ENCODE measurements at regions not wholly inside any gene's neighbourhood (a gene's known extent, or its start where the extent isn't known, plus 50 kb on each side); places are given as distances from the start of the nearest gene placed in this dataset.
A peak's percentile ranks its signal among the peaks of the same experiment; 100 is the strongest.
"Not testable (repeated sequence)": the region's sequence is repeated elsewhere in the genome, so short reads cannot be mapped to it uniquely, and the experiment has no call there.

DNA sequence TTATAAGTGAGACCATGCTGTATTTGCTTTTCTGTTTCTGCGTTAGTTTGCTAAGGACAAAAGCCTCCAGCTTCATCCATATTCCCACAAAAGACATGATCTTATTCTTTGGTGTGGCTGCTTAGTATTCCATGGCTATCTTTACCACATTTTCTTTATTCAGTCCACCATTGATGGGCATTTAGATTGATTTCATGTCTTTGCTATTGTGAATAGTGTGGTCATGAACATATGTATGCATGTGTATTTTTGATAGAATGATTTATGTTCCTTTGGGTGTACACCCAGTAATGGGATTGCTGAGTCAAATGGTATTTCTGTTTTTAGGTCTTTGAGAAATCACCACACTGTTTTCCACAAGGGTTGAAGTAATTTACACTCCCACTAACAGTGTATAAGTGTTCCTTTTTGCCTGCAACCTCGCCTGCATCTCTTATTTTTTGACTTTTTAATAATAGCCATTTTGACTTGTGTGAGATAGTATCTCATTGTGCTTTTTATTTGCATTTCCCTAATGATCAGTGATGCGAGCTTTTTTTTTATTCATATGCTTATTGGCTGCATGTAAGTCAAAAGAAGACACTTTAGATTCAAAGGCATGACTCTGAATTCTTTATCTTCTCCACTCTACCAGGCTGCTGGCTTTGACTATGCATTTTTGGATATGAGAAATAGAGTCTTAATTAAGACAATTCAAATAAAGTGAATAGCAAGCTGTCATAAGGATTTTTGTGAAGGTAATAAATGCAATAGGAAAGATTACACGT lies 183.3 kb upstream of the SYNPR start:
- no peak for DNase-seq (ENCODE audit: low read depth)

DNA sequence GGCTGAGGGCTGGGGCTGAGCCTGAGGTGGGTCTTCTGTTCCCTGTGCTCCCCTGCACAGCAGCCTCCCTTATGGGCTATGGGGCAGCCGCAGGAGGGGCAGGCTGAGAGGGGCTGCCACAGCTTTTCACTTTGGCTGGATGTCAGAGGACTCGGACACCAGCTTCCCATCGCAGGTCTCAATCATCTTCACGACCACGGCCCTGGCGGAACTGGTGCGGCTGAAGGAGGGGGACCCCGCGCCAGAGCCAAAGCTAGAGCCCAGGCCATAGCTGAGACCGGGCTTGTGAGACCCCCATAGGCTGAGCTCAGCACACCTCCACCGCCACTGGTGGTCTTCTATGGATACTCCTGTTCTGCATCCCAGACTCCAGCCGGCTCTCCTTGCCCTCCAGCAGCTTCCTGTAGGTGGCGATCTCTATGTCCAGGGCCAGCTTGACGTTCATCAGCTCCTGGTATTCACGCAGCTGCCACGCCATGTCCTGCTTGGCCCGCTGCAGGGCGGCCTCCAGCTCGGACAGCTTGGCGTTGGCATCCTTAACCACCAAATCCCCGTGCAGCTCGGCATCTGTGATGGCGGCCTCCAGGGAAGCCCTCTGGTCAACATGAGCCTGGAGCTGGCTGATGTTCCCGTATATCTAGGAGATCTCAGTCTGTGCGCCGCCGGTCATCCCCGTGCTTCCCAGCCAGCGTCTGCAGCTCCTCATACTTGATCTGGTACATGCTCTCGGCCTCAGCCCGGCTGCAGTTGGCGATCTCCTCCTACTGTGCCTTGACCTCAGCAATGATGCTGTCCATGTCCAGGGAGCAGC lies 181.7 kb upstream of the SYNPR start:
- DNase-seq (ENCODE audit: low read depth), result no peak

DNA sequence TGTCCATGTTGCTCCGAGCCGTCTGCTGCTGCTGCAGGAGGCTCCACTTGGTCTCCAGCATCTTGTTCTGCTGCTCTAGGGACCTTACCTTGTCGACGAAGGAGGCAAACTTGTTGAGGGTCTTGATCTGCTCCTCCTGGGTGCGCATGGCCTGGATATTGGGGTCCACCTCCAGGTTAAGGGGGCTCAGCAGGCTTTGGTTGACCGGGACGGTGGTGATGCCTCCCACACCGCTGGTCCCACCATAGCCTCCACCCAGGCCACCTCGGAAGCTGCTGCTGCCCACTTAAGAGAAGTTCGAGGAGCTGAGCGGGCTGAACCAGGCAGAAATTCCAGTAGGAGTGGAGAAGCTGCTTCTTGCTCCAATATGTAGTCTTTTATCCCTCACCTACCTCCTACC lies 180.7 kb upstream of the SYNPR start:
- no peak for DNase-seq (ENCODE audit: low read depth)

DNA sequence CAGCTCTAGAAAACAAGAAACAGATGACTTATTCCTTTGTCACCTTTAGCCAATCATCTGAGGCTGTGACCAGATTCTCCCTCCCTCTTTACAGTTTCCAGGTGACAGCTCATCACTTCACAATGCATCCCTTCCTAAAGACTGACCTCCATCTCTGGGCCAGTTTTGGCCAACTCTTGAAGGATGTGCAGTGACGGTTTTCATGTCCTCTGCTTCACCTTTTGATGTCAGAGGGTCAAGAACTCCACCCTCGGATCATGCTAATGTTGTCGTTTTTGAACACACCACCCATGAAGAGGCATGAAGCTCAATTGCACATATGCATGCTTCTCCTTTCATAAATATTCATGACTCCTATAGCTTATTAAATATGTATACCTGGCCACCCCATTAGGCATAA lies 161.2 kb upstream of the SYNPR start:
- DNase-seq (ENCODE audit: low read depth), result no peak

DNA sequence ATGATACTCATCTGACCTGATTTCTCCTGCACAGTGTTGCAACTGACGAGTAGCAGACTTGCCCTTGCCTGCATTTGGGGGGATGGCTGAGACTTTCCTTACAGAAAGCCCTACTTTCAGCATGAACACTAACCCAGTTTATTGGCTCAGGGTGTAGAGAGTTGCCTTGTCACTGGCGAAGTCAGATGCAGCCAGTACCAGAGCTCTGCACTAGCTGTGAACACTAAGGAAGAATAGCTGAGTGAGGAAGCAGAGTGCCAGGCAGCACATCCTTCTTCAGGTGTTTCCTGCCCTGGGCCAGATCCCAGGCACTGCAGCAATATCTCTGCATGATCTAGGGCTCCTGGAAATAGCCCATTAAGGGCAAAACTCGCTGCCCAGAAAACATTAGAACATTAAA lies 154.0 kb upstream of the SYNPR start:
- DNase-seq (ENCODE audit: low read depth), result no peak

DNA sequence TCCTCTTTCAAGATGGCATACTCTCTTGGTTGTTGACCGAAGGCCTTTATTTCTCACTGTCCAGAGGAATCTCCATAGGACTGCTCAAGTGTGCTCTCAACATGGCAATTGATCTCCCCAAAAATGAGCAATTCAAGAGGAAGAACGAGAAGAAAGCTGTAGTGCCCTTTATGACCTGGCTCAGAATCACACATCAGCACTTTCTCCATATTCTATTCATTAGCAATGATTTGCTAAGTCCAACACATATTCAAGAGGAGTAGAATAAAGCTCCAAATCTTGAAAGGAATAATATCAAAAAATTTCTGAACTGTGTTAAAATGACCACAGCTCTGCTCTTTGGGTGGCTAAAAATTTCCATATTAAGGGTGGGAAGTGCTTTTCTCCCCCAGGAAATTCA lies 151.6 kb upstream of the SYNPR start:
- no peak for DNase-seq (ENCODE audit: low read depth)

DNA sequence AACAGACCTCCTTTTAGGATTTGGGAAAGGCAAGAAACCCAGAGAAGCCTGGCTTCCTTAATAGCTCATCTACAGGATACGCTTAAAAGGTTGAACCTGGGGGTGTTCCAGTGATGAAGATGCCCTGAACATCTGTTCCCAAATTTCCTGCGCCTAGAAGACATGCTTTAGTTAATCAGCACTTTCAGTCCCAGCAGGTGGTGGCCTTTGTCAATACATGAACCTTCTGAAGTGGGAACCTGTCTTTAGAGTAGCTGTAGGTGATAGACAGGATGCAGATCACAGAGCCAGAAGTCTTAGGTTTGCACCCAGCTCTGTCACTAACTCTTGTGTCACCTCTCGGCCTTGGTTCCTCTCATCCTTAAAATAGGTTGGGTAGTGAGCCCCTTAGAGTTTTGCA lies 149.7 kb upstream of the SYNPR start:
- DNase-seq (ENCODE audit: low read depth), result no peak

DNA sequence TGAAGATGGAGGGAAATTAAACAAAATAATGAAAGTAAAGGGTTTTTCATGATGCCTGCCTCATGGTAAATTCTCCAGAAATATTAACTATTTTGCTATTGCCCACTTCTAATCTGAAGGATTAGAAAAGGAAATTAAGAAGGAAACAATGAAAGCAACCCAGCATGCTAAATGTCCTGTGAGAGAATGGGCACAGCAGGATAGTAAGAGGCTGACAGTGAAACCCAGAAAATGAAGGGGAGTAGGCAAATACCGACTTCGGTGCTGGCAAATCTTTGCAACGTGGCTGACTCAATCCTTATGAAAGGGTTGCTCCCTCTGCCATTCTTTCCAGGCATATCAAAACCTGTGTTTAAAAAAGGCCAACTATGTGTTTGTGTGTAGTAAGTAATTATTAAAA lies 147.5 kb upstream of the SYNPR start:
- no peak for DNase-seq (ENCODE audit: low read depth)

DNA sequence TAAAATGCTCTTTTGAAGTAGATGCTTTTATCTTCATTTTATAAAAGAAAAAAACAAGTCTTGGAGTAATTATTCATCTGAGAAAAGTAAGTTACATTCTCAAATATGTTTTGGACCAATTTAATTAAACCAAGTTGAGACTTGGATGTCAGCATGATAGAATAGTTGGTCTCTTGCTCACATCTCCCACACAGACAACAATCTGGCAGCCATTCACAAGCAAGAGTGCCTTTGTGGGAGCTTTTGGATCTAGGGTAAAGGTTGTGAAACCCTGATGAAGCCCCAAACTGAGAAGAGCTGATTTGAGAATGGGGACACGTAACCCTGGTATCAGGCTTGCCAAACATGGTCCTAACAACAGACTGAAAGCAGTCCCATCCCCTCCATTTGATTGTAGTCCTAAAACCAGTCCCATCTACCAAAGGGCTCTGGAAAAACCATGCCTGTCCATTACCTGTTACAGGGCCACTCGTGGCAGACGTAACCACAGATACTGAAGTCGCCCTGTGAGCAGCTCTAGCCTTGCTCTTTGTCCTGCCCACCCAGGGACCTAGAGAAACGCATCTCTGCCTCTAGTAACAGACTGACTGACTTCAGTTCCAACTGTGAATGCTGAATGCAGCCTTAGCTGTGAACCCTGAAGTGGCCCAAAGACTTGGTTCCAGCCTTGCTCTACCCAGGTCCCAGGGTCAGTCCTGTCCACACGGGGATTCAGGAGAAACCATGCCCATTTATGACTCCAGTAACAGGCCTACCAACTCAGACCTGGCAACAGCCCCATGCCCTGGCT lies 145.5 kb upstream of the SYNPR start:
- DNase-seq (ENCODE audit: low read depth), result no peak

DNA sequence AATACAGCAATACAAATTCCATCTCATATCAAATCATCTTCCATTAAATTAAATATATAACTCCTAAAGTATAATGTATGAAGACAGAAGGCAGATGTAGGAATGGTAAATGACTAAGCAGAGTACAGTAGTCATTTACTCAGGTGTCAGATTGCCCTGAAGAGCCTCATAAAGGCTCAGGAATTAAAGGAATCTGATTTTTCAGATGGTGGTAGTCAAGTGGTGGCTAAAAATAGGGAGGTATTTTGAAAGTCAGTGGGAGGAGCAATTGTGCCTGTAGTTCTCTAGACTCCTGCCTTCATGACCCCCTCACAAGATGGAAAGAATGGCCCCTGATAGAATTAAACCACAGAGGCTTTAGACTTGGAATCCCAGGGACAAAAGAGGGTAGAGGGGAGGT lies 142.7 kb upstream of the SYNPR start:
- DNase-seq (ENCODE audit: low read depth), result peak; percentile 3

DNA sequence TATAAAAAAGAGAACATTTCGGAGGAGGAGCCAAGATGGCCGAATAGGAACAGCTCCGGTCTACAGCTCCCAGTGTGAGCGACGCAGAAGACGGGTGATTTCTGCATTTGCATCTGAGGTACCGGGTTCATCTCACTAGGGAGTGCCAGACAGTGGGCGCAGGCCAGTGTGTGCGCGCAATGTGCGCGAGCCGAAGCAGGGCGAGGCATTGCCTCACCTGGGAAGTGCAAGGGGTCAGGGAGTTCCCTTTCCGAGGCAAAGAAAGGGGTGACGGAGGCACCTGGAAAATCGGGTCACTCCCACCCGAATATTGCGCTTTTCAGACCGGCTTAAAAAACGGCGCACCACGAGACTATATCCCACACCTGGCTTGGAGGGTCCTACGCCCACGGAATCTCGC lies 141.9 kb upstream of the SYNPR start:
- DNase-seq (ENCODE audit: low read depth), result not testable (repeated sequence)

DNA sequence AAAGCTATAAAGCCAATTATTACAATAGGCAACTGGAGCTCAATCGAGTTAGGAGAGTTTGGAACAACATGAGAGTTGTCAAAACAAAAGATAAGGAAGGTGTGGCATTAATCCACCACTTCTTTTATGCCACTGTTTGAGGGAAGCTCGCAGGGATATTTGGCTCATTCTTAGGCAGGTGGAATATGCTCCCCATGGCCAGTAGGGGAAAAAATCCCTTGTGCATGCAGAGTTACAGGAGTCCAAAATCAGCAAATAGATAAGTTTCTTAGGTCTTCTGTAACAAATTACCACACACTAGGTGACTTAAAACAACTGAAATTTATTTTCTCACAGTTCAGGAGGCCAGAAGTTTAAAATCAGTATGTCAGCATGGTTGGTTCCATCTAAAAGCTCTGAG lies 135.4 kb upstream of the SYNPR start:
- DNase-seq (ENCODE audit: low read depth), result no peak

DNA sequence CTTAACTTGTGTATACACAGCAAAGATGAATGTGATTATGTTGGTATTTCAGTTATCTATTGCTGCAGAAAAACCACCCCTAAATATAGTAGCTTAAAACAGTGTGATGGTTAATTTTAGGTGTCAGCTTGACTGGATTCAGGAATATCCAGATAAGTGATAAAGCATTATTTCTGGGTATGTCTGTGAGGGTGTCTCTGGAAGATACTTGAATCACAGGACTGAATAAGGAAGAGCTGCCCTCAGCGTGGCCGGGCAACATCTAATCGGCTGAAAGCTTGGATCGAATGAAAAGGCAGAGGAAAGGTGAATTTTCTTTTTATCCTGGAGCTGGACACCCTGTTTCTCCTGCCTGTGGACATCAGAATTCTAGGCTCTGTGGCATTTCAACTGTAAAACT lies 132.0 kb upstream of the SYNPR start:
- no peak for DNase-seq (ENCODE audit: low read depth)

DNA sequence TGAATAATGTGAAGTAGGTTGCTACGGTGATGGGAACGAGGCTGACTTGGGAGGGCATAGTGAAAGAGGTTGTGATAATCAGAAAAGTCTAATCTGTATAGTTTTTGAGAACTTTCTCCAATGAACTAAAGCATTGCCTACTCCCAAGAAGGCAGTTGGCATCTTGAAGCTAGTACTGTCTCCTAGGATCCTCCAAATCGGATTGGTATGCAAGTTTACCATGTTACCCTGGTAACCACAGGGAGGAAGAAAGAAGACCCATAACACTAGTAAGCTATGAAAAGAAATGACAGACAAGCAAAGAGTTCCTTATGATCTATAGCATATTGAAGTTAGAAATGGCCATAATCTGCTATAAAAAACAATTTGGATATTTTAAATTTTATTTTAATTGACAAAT lies 127.2 kb upstream of the SYNPR start:
- no peak for DNase-seq (ENCODE audit: low read depth)

DNA sequence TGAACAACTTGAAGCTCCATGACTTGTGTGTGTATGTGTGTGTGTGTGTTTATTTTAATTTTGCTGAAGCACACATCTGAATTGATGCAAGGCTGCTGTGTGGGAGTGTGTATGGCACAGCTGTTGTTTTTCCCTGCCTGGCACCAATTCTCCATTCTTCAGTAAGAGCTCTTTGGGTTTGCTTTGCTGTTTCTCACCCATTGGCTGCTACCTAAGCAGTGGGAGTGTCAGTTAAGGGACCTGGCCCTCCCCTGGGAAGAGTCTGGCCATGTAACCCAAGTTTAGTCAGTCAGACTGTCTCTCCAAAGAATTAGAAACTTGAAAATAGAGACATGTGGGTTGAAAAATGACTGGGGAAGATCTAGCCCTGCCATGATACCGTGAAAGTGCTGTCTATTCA lies 126.2 kb upstream of the SYNPR start:
- no peak for DNase-seq (ENCODE audit: low read depth)

DNA sequence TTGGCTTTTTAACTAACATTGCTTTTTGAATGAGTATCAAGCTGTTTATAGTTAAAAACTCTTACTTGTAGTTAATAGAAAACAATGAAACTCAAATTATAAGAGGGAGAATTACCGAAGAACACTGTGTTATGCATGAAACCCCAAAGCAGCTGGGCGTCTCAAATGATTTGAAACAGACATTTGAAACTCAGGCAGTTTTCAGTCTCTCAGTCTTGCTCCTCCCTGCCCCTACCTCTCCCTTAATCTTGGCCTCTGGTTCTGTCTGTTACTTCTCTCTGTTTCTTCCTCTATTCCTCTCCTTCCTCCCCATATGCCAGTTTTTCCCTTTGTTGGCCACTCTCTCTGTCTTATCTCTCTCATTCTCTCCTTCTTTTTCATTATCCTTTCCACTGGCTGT lies 118.3 kb upstream of the SYNPR start:
- DNase-seq (ENCODE audit: low read depth), result no peak

DNA sequence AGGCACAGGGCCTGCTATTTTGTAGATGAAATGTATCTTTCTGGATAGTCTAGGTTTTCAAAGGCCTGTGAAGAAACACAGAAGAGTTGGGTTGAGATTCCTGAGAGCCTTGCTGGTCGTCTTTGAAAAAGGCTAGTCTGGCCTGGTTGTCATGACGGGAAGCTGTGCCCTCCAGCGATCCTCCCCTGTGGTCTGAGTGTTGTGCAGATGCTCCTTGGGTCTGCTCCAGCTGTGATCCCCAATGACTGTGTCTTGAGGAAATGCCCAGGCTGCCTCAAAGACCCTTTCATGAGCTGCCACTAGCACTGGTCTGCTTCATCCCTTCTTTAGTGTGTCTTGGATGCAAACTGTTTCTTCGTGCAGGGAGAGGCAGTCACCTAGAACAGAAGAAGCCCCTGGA lies 111.0 kb upstream of the SYNPR start:
- no peak for DNase-seq (ENCODE audit: low read depth)

DNA sequence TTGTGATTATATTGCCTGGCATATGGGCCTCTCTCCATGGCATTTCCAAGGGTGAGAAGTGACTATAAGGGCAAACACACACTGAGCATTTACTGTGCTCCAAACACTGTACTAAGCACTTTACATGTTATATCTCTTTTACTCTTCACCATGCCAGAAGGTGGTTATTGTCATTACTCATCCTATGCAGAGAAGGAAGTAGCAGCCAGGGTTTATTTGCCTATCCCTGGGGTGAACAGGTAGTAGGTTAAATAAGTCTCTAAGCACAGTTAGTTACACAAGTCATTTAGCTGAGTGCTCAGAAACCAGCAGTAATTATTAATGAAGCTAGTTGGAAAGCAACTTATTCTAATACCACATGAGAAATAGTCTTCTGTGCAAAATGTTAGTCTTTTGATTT lies 109.9 kb upstream of the SYNPR start:
- no peak for DNase-seq (ENCODE audit: low read depth)

DNA sequence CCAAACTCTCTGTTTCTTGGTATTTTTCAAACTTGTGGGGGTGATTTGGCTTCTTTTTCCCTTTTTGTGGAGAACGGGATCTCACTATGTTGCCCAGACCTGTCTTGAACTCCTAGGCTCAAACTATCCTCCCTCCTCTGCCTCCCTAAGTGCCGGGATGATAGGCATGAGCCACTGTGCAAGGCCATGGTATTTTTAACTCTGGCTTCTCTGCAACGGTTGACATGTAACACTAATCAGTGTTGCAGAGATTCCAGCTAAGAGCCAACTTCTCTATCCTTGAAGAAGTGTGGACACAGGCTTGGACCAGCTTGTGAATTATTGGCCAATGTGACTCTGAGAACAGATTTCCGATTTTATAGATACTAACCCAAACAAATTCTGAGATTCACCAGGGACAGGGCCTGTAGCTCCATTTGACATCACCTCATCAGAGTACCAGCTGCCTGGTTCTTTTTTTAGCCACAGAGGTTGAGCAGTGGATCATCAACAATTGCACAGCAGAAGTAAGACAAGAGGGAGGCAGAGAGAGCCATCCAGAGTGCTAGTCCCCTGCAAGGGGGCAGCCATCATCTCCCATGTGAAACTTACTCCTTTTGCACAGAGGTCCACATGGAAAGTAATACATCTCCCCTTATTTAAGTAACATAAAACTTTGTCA lies 98.1 kb upstream of the SYNPR start:
- peak; percentile 1 for DNase-seq (ENCODE audit: low read depth)

DNA sequence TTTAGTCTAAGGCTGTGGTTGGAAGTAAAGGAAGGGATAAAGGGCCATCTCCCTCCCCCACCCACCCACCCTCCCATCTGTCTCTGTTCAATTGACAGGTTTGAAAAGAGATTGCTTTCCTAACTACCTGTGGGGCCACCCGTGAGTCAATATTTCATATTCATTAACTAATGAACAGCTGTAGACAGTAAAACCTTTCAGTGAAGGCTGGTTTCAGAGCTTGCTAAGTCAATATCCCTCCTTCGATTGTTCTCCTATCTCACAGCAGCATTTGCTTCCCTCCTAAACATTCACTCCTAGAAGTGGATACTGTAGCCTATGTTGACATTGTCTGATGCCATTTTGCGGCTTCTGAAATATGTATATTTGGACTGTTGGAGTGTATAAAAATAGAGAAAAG lies 85.9 kb upstream of the SYNPR start:
- DNase-seq (ENCODE audit: low read depth), result no peak

DNA sequence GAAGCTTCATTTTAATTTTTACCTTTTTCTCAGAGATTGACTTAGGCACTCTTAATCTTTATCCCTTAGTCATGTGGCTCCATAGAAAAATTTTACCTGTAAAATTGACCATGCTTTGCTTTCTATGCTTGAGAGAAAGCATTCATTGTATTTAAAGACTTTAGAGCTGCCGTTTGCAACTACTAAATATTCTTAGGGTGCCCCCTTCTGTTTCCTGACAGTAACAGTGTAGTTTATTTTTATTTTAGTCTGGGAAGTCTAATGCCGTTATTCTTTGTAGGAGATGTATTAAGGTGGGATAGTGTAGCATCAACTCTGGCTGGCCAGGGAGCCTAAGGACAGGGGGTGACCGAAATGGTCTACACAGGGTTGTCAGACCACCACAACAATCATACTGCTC lies 84.5 kb upstream of the SYNPR start:
- DNase-seq (ENCODE audit: low read depth), result peak; percentile 43

DNA sequence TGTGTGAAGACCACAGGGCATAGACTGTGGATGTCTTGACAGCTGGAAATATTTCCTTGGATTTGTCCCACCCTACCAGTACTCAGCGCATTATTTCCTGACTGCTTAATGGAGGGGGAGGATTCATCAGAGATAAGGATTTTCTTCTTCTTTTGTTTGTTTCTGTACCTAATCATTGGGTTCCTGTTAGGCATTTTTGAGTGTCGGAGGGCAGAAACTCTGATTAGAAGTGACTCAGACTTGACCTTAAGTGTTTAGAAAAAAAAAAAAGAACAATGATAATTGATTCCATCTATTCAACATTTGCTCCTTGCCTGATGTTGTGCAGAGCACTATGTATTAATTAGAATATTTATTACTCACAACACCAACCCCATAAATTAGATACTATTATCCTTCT lies 78.5 kb upstream of the SYNPR start:
- no peak for DNase-seq (ENCODE audit: low read depth)
